ENCODE measurements at regions not wholly inside any gene's neighbourhood (a gene's known extent, or its start where the extent isn't known, plus 50 kb on each side); places are given as distances from the start of the nearest gene placed in this dataset.
A peak's percentile ranks its signal among the peaks of the same experiment; 100 is the strongest.
"Not testable (repeated sequence)": the region's sequence is repeated elsewhere in the genome, so short reads cannot be mapped to it uniquely, and the experiment has no call there.

GRCh38 chr6:137806914-137807682 lies 60.0 kb upstream of the TNFAIP3 start:
- in situ Hi-C loops (cut with MboI; ENCODE audit: low pct_unique_long_range_greater_than_20kb, low sequenced_read_pairs) = no loop called here
- no peak for DNase-seq

- in situ Hi-C loops (cut with MboI; ENCODE audit: low pct_unique_long_range_greater_than_20kb, low sequenced_read_pairs) = no loop called here
- DNase-seq = no peak
Measured at GRCh38 chr6:137808191-137808590, 58.9 kb upstream of the TNFAIP3 start.

GRCh38 chr6:137808836-137809315 lies 58.2 kb upstream of the TNFAIP3 start:
- in situ Hi-C loops (cut with MboI; ENCODE audit: low pct_unique_long_range_greater_than_20kb, low sequenced_read_pairs) = no loop called here
- no peak for DNase-seq

GRCh38 chr6:137809895-137810553 lies 57.0 kb upstream of the TNFAIP3 start:
- in situ Hi-C loops (cut with MboI; ENCODE audit: low pct_unique_long_range_greater_than_20kb, low sequenced_read_pairs); DNase-seq: not testable (repeated sequence)

- in situ Hi-C loops (cut with MboI; ENCODE audit: low pct_unique_long_range_greater_than_20kb, low sequenced_read_pairs) = no loop called here
- peak; percentile 27 for DNase-seq
Measured at GRCh38 chr6:137810554-137811120, 56.4 kb upstream of the TNFAIP3 start.

- in situ Hi-C loops (cut with MboI; ENCODE audit: low pct_unique_long_range_greater_than_20kb, low sequenced_read_pairs) = no loop called here
- peak; percentile 62 for DNase-seq
Measured at GRCh38 chr6:137811121-137811915, 55.7 kb upstream of the TNFAIP3 start.

- peak; percentile 51 for DNase-seq
- in situ Hi-C loops (cut with MboI; ENCODE audit: low pct_unique_long_range_greater_than_20kb, low sequenced_read_pairs) = no loop called here
Measured at GRCh38 chr6:137811916-137812553, 55.0 kb upstream of the TNFAIP3 start.

- in situ Hi-C loops (cut with MboI; ENCODE audit: low pct_unique_long_range_greater_than_20kb, low sequenced_read_pairs) = no loop called here
- DNase-seq = no peak
Measured at GRCh38 chr6:137813308-137813970, 53.6 kb upstream of the TNFAIP3 start.

GRCh38 chr6:137814030-137814429 lies 53.0 kb upstream of the TNFAIP3 start:
- in situ Hi-C loops (cut with MboI; ENCODE audit: low pct_unique_long_range_greater_than_20kb, low sequenced_read_pairs); DNase-seq: not testable (repeated sequence)

- in situ Hi-C loops (cut with MboI; ENCODE audit: low pct_unique_long_range_greater_than_20kb, low sequenced_read_pairs) = no loop called here
- DNase-seq = no peak
Measured at GRCh38 chr6:137815692-137816091, 51.4 kb upstream of the TNFAIP3 start.

- no peak for DNase-seq
- in situ Hi-C loops (cut with MboI; ENCODE audit: low pct_unique_long_range_greater_than_20kb, low sequenced_read_pairs) = no loop called here
Measured at GRCh38 chr6:137816133-137816579, 50.9 kb upstream of the TNFAIP3 start.

GRCh38 chr6:137816688-137817618 lies 50.1 kb upstream of the TNFAIP3 start:
- in situ Hi-C loops (cut with MboI; ENCODE audit: low pct_unique_long_range_greater_than_20kb, low sequenced_read_pairs) = no loop called here
- DNase-seq = no peak

All from KBM-7 (cell line).